K562 (cell line): ENCODE measurements at regions not wholly inside any gene's neighbourhood (a gene's known extent, or its start where the extent isn't known, plus 50 kb on each side); places are given as distances from the start of the nearest gene placed in this dataset.

Experiments used
- ATAC-seq: fragments of 200-7000 bp; cut with Tn5 transposase; 3 replicates; pipeline ENCODE4 v1.9.1; 2020; ENCODE audit warnings: moderate library complexity
- BruUV-seq: library from RNA; stranded (reverse); fragments of 400-500 nt; replicated peaks from 2 replicates; lab custom pipeline; 2021; lab: Mats Ljungman, UMichigan
- CTCF ChIA-PET: fragments of 300-600 bp; formaldehyde crosslinking; extraction: SDS; loops from one replicate; lab custom pipeline; 2021; ENCODE audit warnings: low intra/inter-chr PET ratio; lab: Yijun Ruan, JAX
- POLR2A ChIA-PET: fragments of 300-600, 350-650 bp; sonication (Branson Sonifier 250); formaldehyde crosslinking; extraction: SDS; loops from one replicate; lab custom pipeline; 2021; ENCODE audit warnings: antibody characterized with exemption, inconsistent platforms; lab: Yijun Ruan, JAX
- DNase-seq, 4 experiments: peaks; one replicate each; pipeline versions ENCODE4 v3.0.0 to v3.0.0-alpha.2; 2011 to 2018; ENCODE audit warnings: low spot score in 3 of 4, mixed read lengths in 3 of 4; ENCODE audit errors: extremely low read depth in 1 of 4
- FAIRE-seq: peaks from 2 replicates; lab custom pipeline; 2011; peaks lifted over from hg19 to GRCh38; lab: Jason Lieb, UNC
- H2AFZ ChIP-seq: 2 replicates; pipeline ENCODE4 v1.6.0; 2011; ENCODE audit warnings: low read depth, low read length, control low read depth, inconsistent platforms
- H3K27ac ChIP-seq: fragments of 200-600 bp; 3 replicates; pipeline ENCODE4 v1.8.0; 2011; ENCODE audit warnings: low read depth, mild to moderate bottlenecking, control low read depth, inconsistent platforms, low read length, moderate library complexity, mixed read lengths; ENCODE audit errors: extremely low read depth
- H3K27me3 ChIP-seq, 2 experiments: fragments of 300-600 bp in 1 of 2; 2 replicates in 1 of 2; 3 replicates in 1 of 2; pipeline versions ENCODE4 v1.6.0 to v1.8.0; 2011; ENCODE audit warnings: inconsistent platforms in 2 of 2, low read length in 2 of 2, mild to moderate bottlenecking in 1 of 2, mixed read lengths in 1 of 2, moderate library complexity in 1 of 2; ENCODE audit not compliant: control insufficient read depth in 2 of 2, insufficient read depth in 2 of 2
- H3K36me3 ChIP-seq: fragments of 300-600 bp; 3 replicates; pipeline ENCODE4 v1.8.0; 2011; ENCODE audit warnings: mild to moderate bottlenecking, low read length, inconsistent platforms; ENCODE audit not compliant: control insufficient read depth, insufficient read depth
- H3K4me1 ChIP-seq, 2 experiments: fragments of 200-600 bp in 1 of 2; replicated peaks in 1 of 2; 2 replicates in 1 of 2; 3 replicates in 1 of 2; pipeline versions ENCODE4 v1.5.1 to v1.8.0; 2011; ENCODE audit warnings: inconsistent platforms in 2 of 2, low read length in 2 of 2, mild to moderate bottlenecking in 1 of 2, mixed read lengths in 1 of 2, moderate library complexity in 1 of 2; ENCODE audit not compliant: control insufficient read depth in 2 of 2, insufficient read depth in 2 of 2
- H3K4me2 ChIP-seq: 2 replicates; pipeline ENCODE4 v1.6.1; 2011; ENCODE audit warnings: low read length, control low read depth, inconsistent platforms, mixed read lengths; ENCODE audit not compliant: insufficient read depth
- H3K4me3 ChIP-seq: fragments of 200-600 bp; sonication (generic), shearing (Covaris generic); 2 replicates; pipeline ENCODE4 v1.5.1; 2016; ENCODE audit warnings: control low read depth, inconsistent platforms
- H3K79me2 ChIP-seq: fragments of 200-600 bp; 3 replicates; pipeline ENCODE4 v1.8.0; 2011; ENCODE audit warnings: low read length, inconsistent platforms; ENCODE audit not compliant: control insufficient read depth, insufficient read depth
- H3K9ac ChIP-seq, 2 experiments: 2 replicates each; pipeline versions ENCODE4 v1.6.0 to v1.6.1; 2011; ENCODE audit warnings: low read depth in 2 of 2, low read length in 2 of 2, control low read depth in 1 of 2, inconsistent platforms in 1 of 2, mild to moderate bottlenecking in 1 of 2, mixed read lengths in 1 of 2; ENCODE audit not compliant: insufficient read depth in 1 of 2
- H3K9me1 ChIP-seq: one replicate; pipeline ENCODE4 v1.6.0; 2011; ENCODE audit warnings: inconsistent platforms, mild to moderate bottlenecking, low read length, moderate library complexity; ENCODE audit not compliant: control insufficient read depth, insufficient read depth
- H3K9me3 ChIP-seq: replicated peaks from 2 replicates; pipeline ENCODE4 v1.5.1; 2011; ENCODE audit warnings: low read depth, low read length, inconsistent platforms; ENCODE audit not compliant: control insufficient read depth, insufficient read depth
- H4K20me1 ChIP-seq: replicated peaks from 2 replicates; pipeline ENCODE4 v1.6.1; 2011; ENCODE audit warnings: low read length, inconsistent platforms, mixed read lengths; ENCODE audit not compliant: control insufficient read depth, insufficient read depth
- CTCF ChIP-seq, 3 experiments: IDR thresholded peaks in 2 of 3; conservative IDR thresholded peaks in 1 of 3; 2 replicates each; pipeline ENCODE4 v1.5.1; 2011 to 2012; ENCODE audit warnings: low read length in 3 of 3, mild to moderate bottlenecking in 3 of 3, control low read depth in 2 of 3, improper control_type of control experiment in 1 of 3, inconsistent platforms in 1 of 3, low read depth in 1 of 3, mixed read lengths in 1 of 3, moderate library complexity in 1 of 3; ENCODE audit not compliant: insufficient read depth in 2 of 3
- RAD21 ChIP-seq, 2 experiments: fragments of 250-450 bp in 1 of 2; fragments of 450-650 bp in 1 of 2; sonication (Bioruptor Pico) in 1 of 2; formaldehyde crosslinking in 1 of 2; IDR thresholded peaks in 1 of 2; conservative IDR thresholded peaks in 1 of 2; 2 replicates each; pipeline versions ENCODE4 v1.4.0 to v1.8.0; 2020 to 2022; ENCODE audit warnings: mild to moderate bottlenecking in 2 of 2, moderate library complexity in 1 of 2
- SMC3 ChIP-seq: conservative IDR thresholded peaks from 2 replicates; pipeline ENCODE4 v1.6.1; 2011; ENCODE audit warnings: low read depth, low read length, improper control_type of control experiment; ENCODE audit not compliant: insufficient read depth
- STAG1 ChIP-seq: sonication (generic); formaldehyde crosslinking; IDR thresholded peaks from 2 replicates; pipeline ENCODE4 v1.5.0; 2020; ENCODE audit warnings: missing genetic modification reagents, borderline replicate concordance
- ZNF445 ChIP-seq: fragments of 250-450 bp; sonication (Bioruptor Pico); IDR thresholded peaks from 2 replicates; pipeline ENCODE4 v1.4.0; 2020; ENCODE audit warnings: low read depth, mild to moderate bottlenecking, moderate library complexity
- WGBS: fragments of 100-300 bp; shearing (Covaris generic); methylation state at CpG from one replicate; pipeline ENCODE4 v1.1.6; 2016; ENCODE audit warnings: low coverage, mixed read lengths; ENCODE audit not compliant: insufficient coverage; ENCODE audit errors: missing lambda C conversion rate; 5-methylcytosine and 5-hydroxymethylcytosine counted together
- in situ Hi-C: fragments of 300-500 bp; cut with MboI; formaldehyde crosslinking; loops from 4 replicates; pipeline ENCODE4 v1.15.0; 2018; ENCODE audit warnings: inconsistent platforms, mixed read lengths
- intact Hi-C: fragments of 100-400 bp; cut with micrococcal nuclease; formaldehyde crosslinking; loops from 2 replicates; pipeline ENCODE4 v1.14.2; 2022

- peak; percentile 27; the same call in 1 of the 2 replicates for TF ChIP-seq SMC3
- TF ChIP-seq CTCF (IDR thresholded peaks at IDR 0.05 in 2 of 3, conservative IDR thresholded peaks at IDR 0.05 in 1 of 3; ENCODE audit: insufficient read depth in 2 of 3, low read depth in 1 of 3, low read length in 3 of 3) = peak; percentile 43 to 71 (median 54); a peak in 4 of 6 replicates
- TF ChIP-seq RAD21 (CRISPR knock-in tag; conservative IDR thresholded peaks at IDR 0.05 in 1 of 2, IDR thresholded peaks at IDR 0.05 in 1 of 2) = peak; percentile 67 to 76
Measured at GRCh38 chrX:43557792-43558191, 98.3 kb upstream of the MAOA start (continued).

GRCh38 chrX:43559644-43560043, 96.5 kb upstream of the MAOA start:
- Histone ChIP-seq H4K20me1 (no peaks in the 10 kb centered on the region), H3K9me1 (no peaks in the 10 kb centered on the region), H3K27me3 (no peaks in the 10 kb centered on the region), H3K27ac (no peak overlapping the region), H3K4me2 (no peak overlapping the region), H3K79me2 (no peaks in the 10 kb centered on the region), H3K36me3 (no peaks in the 10 kb centered on the region), H3K4me1 (no peaks in the 10 kb centered on the region; a peak in 1 of 5 replicates), H3K9ac (no peak overlapping the region), H3K4me3 (no peak overlapping the region), H2AFZ (no peak overlapping the region), H3K9me3 (no peaks in the 10 kb centered on the region)
- BruUV-seq = no TSS peak
- ChIA-PET POLR2A (no interaction called here), CTCF (interaction anchor here (1.5 kb wide), 1 partner anchor 191 kb away, joined by 6 read pairs; no protein-coding TSS in a partner anchor)
- DNase-seq = peak; percentile 8 to 20 (median 11)
- in situ Hi-C loops (loop anchor here (10.0 to 25.0 kb wide), 2 partner anchors 185 to 1772 kb away; no protein-coding TSS in a partner anchor), intact Hi-C loops (loop anchor here (1.0 to 10.0 kb wide), 5 partner anchors 85 to 2005 kb away; no protein-coding TSS in a partner anchor)
- WGBS = 25% methylated on average over 2 of the region's 2 CpGs
- FAIRE-seq = no peak
- ATAC-seq = peak; percentile 66; the same call in 2 of the 3 replicates
- TF ChIP-seq CTCF (IDR thresholded peaks at IDR 0.05 in 2 of 3, conservative IDR thresholded peaks at IDR 0.05 in 1 of 3; ENCODE audit: insufficient read depth in 2 of 3, low read depth in 1 of 3, low read length in 3 of 3) (peak; percentile 49 to 64 (median 50)), ZNF445 (no peak), STAG1 (CRISPR knock-in tag) (peak; percentile 29; the same call in 1 of the 2 replicates), SMC3 (peak; percentile 42; the same call in 1 of the 2 replicates)
